A673 (cell line): ENCODE measurements at regions not wholly inside any gene's neighbourhood (a gene's known extent, or its start where the extent isn't known, plus 50 kb on each side); places are given as distances from the start of the nearest gene placed in this dataset.

Experiments used
- CTCF ChIP-seq: fragments of 300-800, 200-600 bp; sonication (generic); conservative IDR thresholded peaks from 2 replicates; pipeline ENCODE4 v1.5.1; 2017; ENCODE audit warnings: low read depth, mild to moderate bottlenecking, antibody characterized with exemption, low read length, moderate library complexity, mixed read lengths
- EZH2 ChIP-seq: fragments of 200-600 bp; sonication (generic); IDR thresholded peaks from 2 replicates; pipeline ENCODE4 v1.6.1; 2017; ENCODE audit warnings: borderline replicate concordance, low read depth, mild to moderate bottlenecking, mixed read lengths, antibody characterized with exemption, low read length; ENCODE audit not compliant: poor library complexity, severe bottlenecking

- TF ChIP-seq CTCF (no peak), EZH2 (no peak)
Measured at GRCh38 chrX:124975456-124975855, 344.2 kb upstream of the TEX13C start.
